ENCODE measurements at regions not wholly inside any gene's neighbourhood (a gene's known extent, or its start where the extent isn't known, plus 50 kb on each side); places are given as distances from the start of the nearest gene placed in this dataset.

GRCh38 chr13:40215311-40215710 is 451.1 kb downstream of the FOXO1 start:
- TF ChIP-seq CTCF (IDR thresholded peaks at IDR 0.05 in 2 of 3, conservative IDR thresholded peaks at IDR 0.05 in 1 of 3; ENCODE audit: control insufficient read depth in 2 of 3, extremely low read depth in 1 of 3, insufficient read depth in 1 of 3, low read depth in 3 of 3, low read length in 3 of 3) (no peak), CBFB (IDR thresholded peaks at IDR 0.05; ENCODE audit: low read depth) (no peak), ATF7 (IDR thresholded peaks at IDR 0.05; ENCODE audit: low read depth) (no peak), FOS (IDR thresholded peaks at IDR 0.05; ENCODE audit: borderline replicate concordance, extremely low read depth, insufficient read length) (no peak), POLR2AphosphoS5 (IDR thresholded peaks at IDR 0.05; ENCODE audit: low read length) (no peak), MAX (IDR thresholded peaks at IDR 0.05; ENCODE audit: low read depth, low read length) (no peak), EGR1 (IDR thresholded peaks at IDR 0.05; ENCODE audit: borderline replicate concordance in 1 of 2, low read depth in 2 of 2, low read length in 2 of 2) (no peak), JUND (IDR thresholded peaks at IDR 0.05; ENCODE audit: low read depth, low read length) (no peak), SIN3A (IDR thresholded peaks at IDR 0.05; ENCODE audit: low read depth, low read length) (no peak), SREBF2 (IDR thresholded peaks at IDR 0.05; ENCODE audit: low read length) (no peak), TCF3 (IDR thresholded peaks at IDR 0.05; ENCODE audit: borderline replicate concordance, insufficient read depth, low read depth, low read length) (no peak)
- TF ChIP-seq, protein P1, sequence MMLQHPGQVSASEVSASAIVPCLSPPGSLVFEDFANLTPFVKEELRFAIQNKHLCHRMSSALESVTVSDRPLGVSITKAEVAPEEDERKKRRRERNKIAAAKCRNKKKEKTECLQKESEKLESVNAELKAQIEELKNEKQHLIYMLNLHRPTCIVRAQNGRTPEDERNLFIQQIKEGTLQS (IDR thresholded peaks at IDR 0.05; ENCODE audit: borderline replicate concordance, extremely low read depth, low read depth, low read length): no peak
- TF ChIP-seq, protein P2, sequence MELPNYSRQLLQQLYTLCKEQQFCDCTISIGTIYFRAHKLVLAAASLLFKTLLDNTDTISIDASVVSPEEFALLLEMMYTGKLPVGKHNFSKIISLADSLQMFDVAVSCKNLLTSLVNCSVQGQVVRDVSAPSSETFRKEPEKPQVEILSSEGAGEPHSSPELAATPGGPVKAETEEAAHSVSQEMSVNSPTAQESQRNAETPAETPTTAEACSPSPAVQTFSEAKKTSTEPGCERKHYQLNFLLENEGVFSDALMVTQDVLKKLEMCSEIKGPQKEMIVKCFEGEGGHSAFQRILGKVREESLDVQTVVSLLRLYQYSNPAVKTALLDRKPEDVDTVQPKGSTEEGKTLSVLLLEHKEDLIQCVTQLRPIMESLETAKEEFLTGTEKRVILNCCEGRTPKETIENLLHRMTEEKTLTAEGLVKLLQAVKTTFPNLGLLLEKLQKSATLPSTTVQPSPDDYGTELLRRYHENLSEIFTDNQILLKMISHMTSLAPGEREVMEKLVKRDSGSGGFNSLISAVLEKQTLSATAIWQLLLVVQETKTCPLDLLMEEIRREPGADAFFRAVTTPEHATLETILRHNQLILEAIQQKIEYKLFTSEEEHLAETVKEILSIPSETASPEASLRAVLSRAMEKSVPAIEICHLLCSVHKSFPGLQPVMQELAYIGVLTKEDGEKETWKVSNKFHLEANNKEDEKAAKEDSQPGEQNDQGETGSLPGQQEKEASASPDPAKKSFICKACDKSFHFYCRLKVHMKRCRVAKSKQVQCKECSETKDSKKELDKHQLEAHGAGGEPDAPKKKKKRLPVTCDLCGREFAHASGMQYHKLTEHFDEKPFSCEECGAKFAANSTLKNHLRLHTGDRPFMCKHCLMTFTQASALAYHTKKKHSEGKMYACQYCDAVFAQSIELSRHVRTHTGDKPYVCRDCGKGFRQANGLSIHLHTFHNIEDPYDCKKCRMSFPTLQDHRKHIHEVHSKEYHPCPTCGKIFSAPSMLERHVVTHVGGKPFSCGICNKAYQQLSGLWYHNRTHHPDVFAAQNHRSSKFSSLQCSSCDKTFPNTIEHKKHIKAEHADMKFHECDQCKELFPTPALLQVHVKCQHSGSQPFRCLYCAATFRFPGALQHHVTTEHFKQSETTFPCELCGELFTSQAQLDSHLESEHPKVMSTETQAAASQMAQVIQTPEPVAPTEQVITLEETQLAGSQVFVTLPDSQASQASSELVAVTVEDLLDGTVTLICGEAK (IDR thresholded peaks at IDR 0.05; ENCODE audit: borderline replicate concordance): no peak
